HEK293 (cell line): ENCODE measurements at regions not wholly inside any gene's neighbourhood (a gene's known extent, or its start where the extent isn't known, plus 50 kb on each side); places are given as distances from the start of the nearest gene placed in this dataset.

Experiments
- CTCF ChIA-PET: fragments of 350-600 bp; formaldehyde crosslinking; extraction: SDS; loops from one replicate; lab custom pipeline; 2021; ENCODE audit warnings: antibody characterized with exemption; lab: Yijun Ruan, JAX
- POLR2A ChIA-PET: fragments of 300-600 bp; formaldehyde crosslinking; extraction: SDS; loops from one replicate; lab custom pipeline; 2020; ENCODE audit warnings: antibody characterized with exemption, inconsistent platforms; lab: Yijun Ruan, JAX
- H3K27ac ChIP-seq: fragments of 200-500 bp; sonication (Bioruptor generic); 2 replicates; pipeline ENCODE4 v1.5.1; 2014; ENCODE audit warnings: low read depth, low read length, control low read depth, inconsistent platforms; ENCODE audit errors: extremely low read depth
- H3K36me3 ChIP-seq, 2 experiments: fragments of 200-500 bp in 1 of 2; sonication (Bioruptor generic) in 1 of 2; 1 replicate in 1 of 2; 2 replicates in 1 of 2; pipeline ENCODE4 v1.5.1; 2014 to 2017; ENCODE audit warnings: inconsistent platforms in 2 of 2, low read length in 2 of 2; ENCODE audit not compliant: control insufficient read depth in 2 of 2, insufficient read depth in 1 of 2
- H3K4me1 ChIP-seq: fragments of 200-500 bp; sonication (Bioruptor generic); 2 replicates; pipeline ENCODE4 v1.5.1; 2014; ENCODE audit warnings: mild to moderate bottlenecking, low read length, inconsistent platforms; ENCODE audit not compliant: control insufficient read depth, insufficient read depth
- H3K4me3 ChIP-seq: 2 replicates; pipeline ENCODE4 v1.5.1; 2011; ENCODE audit warnings: low read depth, mild to moderate bottlenecking, control low read depth, low read length, moderate library complexity
- H3K9me3 ChIP-seq: fragments of 200-500 bp; sonication (Bioruptor generic); 2 replicates; pipeline ENCODE4 v1.5.1; 2014; ENCODE audit warnings: low read depth, low read length, inconsistent platforms; ENCODE audit not compliant: control insufficient read depth, insufficient read depth
- ATF2 ChIP-seq: fragments of 450-650 bp; formaldehyde crosslinking; IDR thresholded peaks from 2 replicates; pipeline ENCODE4 v1.5.1; 2016; ENCODE audit warnings: missing biosample characterization, missing genetic modification characterization, low read depth
- GLI4 ChIP-seq: fragments of 450-650 bp; formaldehyde crosslinking; IDR thresholded peaks from 2 replicates; pipeline ENCODE4 v1.5.1; 2016; ENCODE audit warnings: missing biosample characterization, missing genetic modification characterization
- HOXC10 ChIP-seq: sonication (generic); formaldehyde crosslinking; IDR thresholded peaks from 2 replicates; pipeline ENCODE4 v1.8.1; 2023; ENCODE audit warnings: mild to moderate bottlenecking, missing genetic modification reagents
- KLF1 ChIP-seq: fragments of 450-650 bp; formaldehyde crosslinking; IDR thresholded peaks from 2 replicates; pipeline ENCODE4 v1.5.1; 2016; ENCODE audit warnings: missing biosample characterization, missing genetic modification characterization
- KLF8 ChIP-seq: fragments of 450-650 bp; formaldehyde crosslinking; IDR thresholded peaks from 2 replicates; pipeline ENCODE4 v1.5.1; 2016; ENCODE audit warnings: missing biosample characterization, missing genetic modification characterization
- PRDM2 ChIP-seq: fragments of 450-650 bp; formaldehyde crosslinking; IDR thresholded peaks from 2 replicates; pipeline ENCODE4 v1.5.1; 2016; ENCODE audit warnings: missing biosample characterization, missing genetic modification characterization, borderline replicate concordance
- PRDM4 ChIP-seq: fragments of 450-650 bp; formaldehyde crosslinking; IDR thresholded peaks from 2 replicates; pipeline ENCODE4 v1.5.1; 2017; ENCODE audit warnings: missing biosample characterization, missing genetic modification characterization
- REPIN1 ChIP-seq: fragments of 450-650 bp; formaldehyde crosslinking; IDR thresholded peaks from 2 replicates; pipeline ENCODE4 v1.5.1; 2017; ENCODE audit warnings: missing biosample characterization, missing genetic modification characterization, low read depth
- YY2 ChIP-seq: fragments of 450-650 bp; formaldehyde crosslinking; IDR thresholded peaks from 2 replicates; pipeline ENCODE4 v1.5.1; 2016; ENCODE audit warnings: missing biosample characterization, missing genetic modification characterization
- ZBTB8A ChIP-seq: fragments of 450-650 bp; formaldehyde crosslinking; IDR thresholded peaks from 2 replicates; pipeline ENCODE4 v1.5.1; 2016; ENCODE audit warnings: missing biosample characterization, missing genetic modification characterization
- ZNF140 ChIP-seq: fragments of 450-650 bp; formaldehyde crosslinking; IDR thresholded peaks from 2 replicates; pipeline ENCODE4 v1.5.1; 2016; ENCODE audit warnings: missing biosample characterization, missing genetic modification characterization
- ZNF19 ChIP-seq: fragments of 450-650 bp; formaldehyde crosslinking; IDR thresholded peaks from 2 replicates; pipeline ENCODE4; 2016; ENCODE audit warnings: missing biosample characterization, missing genetic modification characterization, low read depth
- ZNF239 ChIP-seq: fragments of 450-650 bp; formaldehyde crosslinking; IDR thresholded peaks from 2 replicates; pipeline ENCODE4 v1.5.1; 2016; ENCODE audit warnings: missing biosample characterization, missing genetic modification characterization
- ZNF362 ChIP-seq: fragments of 450-650 bp; formaldehyde crosslinking; IDR thresholded peaks from 2 replicates; pipeline ENCODE4 v1.5.1; 2016; ENCODE audit warnings: missing biosample characterization, missing genetic modification characterization
- ZNF398 ChIP-seq: fragments of 450-650 bp; formaldehyde crosslinking; IDR thresholded peaks from 2 replicates; pipeline ENCODE4 v1.5.1; 2017; ENCODE audit warnings: missing biosample characterization, missing genetic modification characterization
- ZNF501 ChIP-seq: fragments of 450-650 bp; formaldehyde crosslinking; IDR thresholded peaks from 2 replicates; pipeline ENCODE4 v1.5.1; 2016; ENCODE audit warnings: missing biosample characterization, missing genetic modification characterization
- ZNF548 ChIP-seq: fragments of 450-650 bp; formaldehyde crosslinking; IDR thresholded peaks from 2 replicates; pipeline ENCODE4 v1.5.1; 2016; ENCODE audit warnings: missing biosample characterization, missing genetic modification characterization
- ZNF585B ChIP-seq: fragments of 450-650 bp; formaldehyde crosslinking; IDR thresholded peaks from 2 replicates; pipeline ENCODE4 v1.5.1; 2016; ENCODE audit warnings: missing biosample characterization, missing genetic modification characterization
- ZNF629 ChIP-seq: fragments of 450-650 bp; formaldehyde crosslinking; IDR thresholded peaks from 2 replicates; pipeline ENCODE4 v1.5.1; 2017; ENCODE audit warnings: missing biosample characterization, missing genetic modification characterization
- ZNF658 ChIP-seq: fragments of 450-650 bp; formaldehyde crosslinking; IDR thresholded peaks from 2 replicates; pipeline ENCODE4; 2016; ENCODE audit warnings: missing biosample characterization, missing genetic modification characterization
- ZNF843 ChIP-seq: fragments of 450-650 bp; formaldehyde crosslinking; IDR thresholded peaks from 2 replicates; pipeline ENCODE4 v1.5.1; 2016; ENCODE audit warnings: missing biosample characterization, missing genetic modification characterization

- H3K4me1 ChIP-seq: no peaks in the 10 kb centered on the region
- ChIA-PET POLR2A (no interaction called here), CTCF (interaction anchor here (1.0 kb wide), 1 partner anchor 86 kb away, joined by 3 read pairs; no protein-coding TSS in a partner anchor)
- no peaks in the 10 kb centered on the region for H3K9me3 ChIP-seq
- no peak for TF ChIP-seq PRDM2 (tag by site-specific recombination)
- no peak for TF ChIP-seq HOXC10 (CRISPR knock-in tag)
- no peak for TF ChIP-seq ZNF501 (tag by site-specific recombination)
- no peak for TF ChIP-seq ZNF19 (tag by site-specific recombination)
- TF ChIP-seq ZNF658 (tag by site-specific recombination): no peak
- no peak for TF ChIP-seq ZNF548 (tag by site-specific recombination)
- H3K27ac ChIP-seq: no peak overlapping the region
- H3K36me3 ChIP-seq: no peaks in the 10 kb centered on the region
- H3K4me3 ChIP-seq: no peak overlapping the region
These were observed 946.5 kb upstream of the RAG2 start for GRCh38 chr11:37544491-37544890.

GRCh38 chr11:37533830-37534229, 935.8 kb upstream of the RAG2 start:
- POLR2A ChIA-PET: no interaction called here
- H3K4me1 ChIP-seq: no peaks in the 10 kb centered on the region
- H3K27ac ChIP-seq: no peak overlapping the region
- H3K36me3 ChIP-seq: no peaks in the 10 kb centered on the region
- CTCF ChIA-PET: no interaction called here
- H3K4me3 ChIP-seq: no peak overlapping the region
- H3K9me3 ChIP-seq: no peaks in the 10 kb centered on the region
- TF ChIP-seq ZBTB8A (tag by site-specific recombination): no peak
- TF ChIP-seq ZNF843 (tag by site-specific recombination): no peak
- no peak for TF ChIP-seq GLI4 (tag by site-specific recombination)
- TF ChIP-seq ZNF629 (tag by site-specific recombination): no peak
- TF ChIP-seq ZNF398 (tag by site-specific recombination): no peak
- TF ChIP-seq, all 188 proteins: peak for 0

GRCh38 chr11:37533087-37533486, 935.1 kb upstream of the RAG2 start:
- no peak for TF ChIP-seq ZNF362 (tag by site-specific recombination)
- TF ChIP-seq YY2: no peak
- no peak for TF ChIP-seq ATF2 (tag by site-specific recombination)
- no peak for TF ChIP-seq ZNF239 (tag by site-specific recombination)
- TF ChIP-seq ZNF585B (tag by site-specific recombination): no peak
- TF ChIP-seq KLF8 (tag by site-specific recombination): no peak
- no peak for TF ChIP-seq ZNF140 (tag by site-specific recombination)
- TF ChIP-seq REPIN1 (tag by site-specific recombination): no peak
- TF ChIP-seq PRDM4 (tag by site-specific recombination): no peak
- no peak for TF ChIP-seq KLF1 (tag by site-specific recombination)
- no peaks in the 10 kb centered on the region for H3K9me3 ChIP-seq
- ChIA-PET CTCF (no interaction called here), POLR2A (no interaction called here)
- H3K4me3 ChIP-seq: no peak overlapping the region
- no peaks in the 10 kb centered on the region for H3K36me3 ChIP-seq
- no peaks in the 10 kb centered on the region for H3K4me1 ChIP-seq
- no peak overlapping the region for H3K27ac ChIP-seq
